Spleen (tissue), 7 donors: ENCODE measurements at regions not wholly inside any gene's neighbourhood (a gene's known extent, or its start where the extent isn't known, plus 50 kb on each side); places are given as distances from the start of the nearest gene placed in this dataset.

ENCODE experiments used
- POLR2A ChIP-seq, 3 donors: fragments of 450-650 bp; IDR thresholded peaks; one replicate each; pipeline ENCODE4 v1.5.1; 2017; ENCODE audit warnings: antibody characterized with exemption in 3 of 3, mild to moderate bottlenecking in 1 of 3
- POLR2AphosphoS5 ChIP-seq, 3 donors: sonication (generic); formaldehyde crosslinking; IDR thresholded peaks; one replicate each; pipeline ENCODE4 v1.5.1; 2017; ENCODE audit warnings: antibody characterized with exemption in 3 of 3
- TF ChIP-seq, protein P1 (sequence below), 11 experiments: fragments of 200-600 bp in 7 of 11; fragments of 450-650 bp in 4 of 11; sonication (generic) in 4 of 11; IDR thresholded peaks in 8 of 11; conservative IDR thresholded peaks in 3 of 11; 1 replicate in 7 of 11; 2 replicates in 4 of 11; pipeline versions ENCODE4 v1.4.0 to v1.8.0; 2016 to 2021; ENCODE audit warnings: antibody characterized with exemption in 11 of 11, inconsistent platforms in 4 of 11, mild to moderate bottlenecking in 1 of 11
- donor health status: DM: no; HTN: no; CAD: no; lungs with moderate emphysema.
- donor health status: DM: no; HTN: no; CAD: no.
- donor health status: DM: no; HTN: no; CAD: no.

DNA sequence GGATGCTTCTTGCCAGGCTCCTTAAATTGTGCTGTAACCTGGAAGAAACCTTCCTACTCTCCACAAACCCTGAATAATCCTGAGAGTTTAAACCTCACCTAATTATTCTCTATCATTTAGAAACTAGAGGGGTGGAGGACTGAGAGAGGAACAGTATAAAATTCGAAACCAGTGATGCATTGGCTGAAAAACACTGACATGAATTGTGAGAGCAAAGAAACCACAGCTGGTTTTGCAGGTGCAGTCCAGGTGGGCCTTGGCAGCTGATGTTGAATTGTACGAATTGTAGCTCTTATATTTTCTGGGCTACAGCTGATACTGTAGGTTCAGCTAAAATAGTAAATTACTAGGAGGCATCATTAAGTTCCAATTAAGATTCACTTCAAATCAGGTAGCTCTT lies 227.0 kb upstream of the SLITRK5 start:
- no peak for TF ChIP-seq POLR2A (IDR thresholded peaks at IDR 0.05)
- no peak for TF ChIP-seq POLR2AphosphoS5 (IDR thresholded peaks at IDR 0.05)
- TF ChIP-seq, protein P1, sequence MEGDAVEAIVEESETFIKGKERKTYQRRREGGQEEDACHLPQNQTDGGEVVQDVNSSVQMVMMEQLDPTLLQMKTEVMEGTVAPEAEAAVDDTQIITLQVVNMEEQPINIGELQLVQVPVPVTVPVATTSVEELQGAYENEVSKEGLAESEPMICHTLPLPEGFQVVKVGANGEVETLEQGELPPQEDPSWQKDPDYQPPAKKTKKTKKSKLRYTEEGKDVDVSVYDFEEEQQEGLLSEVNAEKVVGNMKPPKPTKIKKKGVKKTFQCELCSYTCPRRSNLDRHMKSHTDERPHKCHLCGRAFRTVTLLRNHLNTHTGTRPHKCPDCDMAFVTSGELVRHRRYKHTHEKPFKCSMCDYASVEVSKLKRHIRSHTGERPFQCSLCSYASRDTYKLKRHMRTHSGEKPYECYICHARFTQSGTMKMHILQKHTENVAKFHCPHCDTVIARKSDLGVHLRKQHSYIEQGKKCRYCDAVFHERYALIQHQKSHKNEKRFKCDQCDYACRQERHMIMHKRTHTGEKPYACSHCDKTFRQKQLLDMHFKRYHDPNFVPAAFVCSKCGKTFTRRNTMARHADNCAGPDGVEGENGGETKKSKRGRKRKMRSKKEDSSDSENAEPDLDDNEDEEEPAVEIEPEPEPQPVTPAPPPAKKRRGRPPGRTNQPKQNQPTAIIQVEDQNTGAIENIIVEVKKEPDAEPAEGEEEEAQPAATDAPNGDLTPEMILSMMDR (IDR thresholded peaks at IDR 0.05 in 8 of 11, conservative IDR thresholded peaks at IDR 0.05 in 3 of 11): no peak
